NCI-H1092 (cell line): ENCODE measurements at regions not wholly inside any gene's neighbourhood (a gene's known extent, or its start where the extent isn't known, plus 50 kb on each side); places are given as distances from the start of the nearest gene placed in this dataset.
"Not testable (repeated sequence)": the region's sequence is repeated elsewhere in the genome, so short reads cannot be mapped to it uniquely, and the experiment has no call there.

Source experiments
- DNase-seq: peaks from one replicate; lab custom pipeline; 2025; lab: John Stamatoyannopoulos, UW

- DNase-seq, result no peak
Observed at GRCh38 chr13:62387647-62388046, 972.0 kb upstream of the PCDH20 start.

DNA sequence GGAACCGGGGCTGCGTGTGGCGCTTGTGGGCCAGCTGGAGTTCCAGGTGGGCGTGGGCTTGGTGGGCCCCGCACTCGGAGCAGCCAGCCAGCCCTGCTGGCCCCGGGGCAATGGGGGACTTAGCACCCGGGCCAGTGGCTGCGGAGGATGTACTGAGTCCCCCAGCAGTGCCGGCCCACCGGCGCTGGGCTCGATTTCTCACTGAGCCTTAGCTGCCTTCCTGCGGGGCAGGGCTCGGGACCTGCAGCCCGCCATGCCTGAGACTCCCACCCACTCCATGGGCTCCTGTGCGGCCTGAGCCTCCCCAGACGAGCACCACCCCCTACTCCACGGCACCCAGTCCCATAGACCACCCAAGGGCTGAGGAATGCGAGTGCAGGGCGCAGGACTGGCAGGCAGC is 963.6 kb upstream of the PCDH20 start:
- DNase-seq, result not testable (repeated sequence)

- DNase-seq, result no peak
Observed at GRCh38 chr13:62377838-62378237, 962.2 kb upstream of the PCDH20 start.

DNA sequence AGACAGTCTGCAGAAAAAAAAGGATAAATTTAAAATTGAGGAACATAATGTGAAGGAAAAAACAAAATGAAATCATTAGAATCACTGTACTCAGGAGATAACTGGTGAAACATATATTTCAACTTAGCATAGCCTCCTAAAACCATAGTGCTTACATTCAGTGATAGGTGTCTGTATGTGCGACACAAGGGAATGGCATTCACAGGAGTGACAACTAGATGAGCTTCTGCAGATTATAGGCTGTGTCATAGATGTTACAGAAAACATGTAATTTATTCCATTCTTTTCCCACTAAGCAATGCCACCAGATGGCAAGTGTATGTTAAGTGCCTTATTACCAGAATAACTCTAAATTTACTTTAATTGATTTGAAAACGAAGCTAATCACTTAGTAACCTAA is 960.0 kb upstream of the PCDH20 start:
- DNase-seq, result no peak

DNA sequence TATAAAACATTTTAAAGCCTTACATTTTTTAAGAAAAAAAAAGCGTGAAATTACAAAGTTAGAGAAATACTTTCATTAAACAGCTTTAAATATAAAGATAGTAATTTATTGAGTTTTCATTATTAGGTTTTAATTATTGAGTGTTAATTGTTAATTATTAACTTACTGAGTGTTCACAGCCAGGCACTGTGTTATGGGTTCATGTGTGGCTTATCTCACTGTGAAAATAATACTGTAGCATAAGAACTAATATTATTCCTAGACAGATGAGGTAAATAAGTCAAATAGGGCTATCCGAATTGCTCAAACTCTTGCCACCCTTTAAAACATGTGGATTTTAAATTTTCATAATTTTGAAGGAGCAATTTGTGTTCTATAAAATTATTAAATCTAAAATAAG is 956.1 kb upstream of the PCDH20 start:
- DNase-seq, result no peak

DNA sequence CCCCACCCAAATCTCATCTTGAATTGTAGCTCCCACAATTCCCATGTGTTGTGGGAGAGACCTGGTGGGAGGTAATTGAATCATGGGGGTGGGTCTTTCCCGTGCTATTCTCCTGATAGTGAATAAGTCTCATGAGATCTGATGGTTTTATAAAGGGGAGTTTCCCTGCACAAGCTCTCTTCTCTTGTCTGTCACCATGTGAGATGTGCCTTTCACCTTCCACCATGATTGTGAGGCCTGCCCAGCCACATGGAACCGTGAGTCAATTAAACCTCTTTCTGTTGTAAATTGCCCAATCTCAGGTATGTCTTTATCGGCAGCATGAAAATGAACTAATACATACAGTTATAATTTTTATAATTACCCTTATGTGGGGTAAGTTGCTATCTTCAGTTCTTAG is 952.3 kb upstream of the PCDH20 start:
- not testable (repeated sequence) for DNase-seq

- DNase-seq, result peak; percentile 5
Observed at GRCh38 chr13:62360609-62361008, 945.0 kb upstream of the PCDH20 start.

GRCh38 chr13:62358646-62358932 is 942.9 kb upstream of the PCDH20 start:
- DNase-seq, result no peak

DNA sequence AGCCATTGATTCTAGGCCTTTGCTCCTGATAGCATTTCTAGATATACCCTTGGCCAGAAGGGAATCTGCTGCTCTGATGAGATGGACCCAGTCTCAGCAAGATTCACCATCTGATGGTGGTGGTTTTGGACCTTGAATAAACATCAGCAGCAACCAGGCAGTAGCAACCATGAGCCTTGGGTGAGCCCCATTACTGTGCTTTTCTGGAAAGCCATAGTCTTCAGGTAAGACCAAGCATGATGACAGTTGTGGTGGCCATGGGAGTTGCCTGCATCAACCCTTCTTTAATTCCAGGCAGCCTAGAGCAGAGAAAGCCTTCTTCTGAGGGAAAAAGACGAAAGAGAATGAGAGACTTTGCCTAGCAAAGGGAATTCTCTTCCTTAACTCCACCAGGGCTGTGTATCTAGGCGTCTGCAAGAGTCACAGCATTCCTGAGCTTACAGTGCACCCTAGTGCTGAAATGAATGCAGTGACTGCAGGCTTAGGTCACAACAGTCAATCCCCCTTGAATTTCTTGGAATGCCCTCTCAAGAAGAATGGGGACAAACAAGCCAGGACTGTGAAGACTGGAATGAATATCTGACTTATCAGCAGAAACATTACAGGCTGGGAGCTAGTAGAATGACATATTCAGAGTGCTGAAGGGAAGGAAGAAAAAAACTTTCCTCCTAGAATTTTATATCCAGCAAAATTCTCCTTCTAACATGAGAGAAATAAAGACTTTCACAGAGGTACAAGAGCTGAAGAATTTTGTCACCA is 942.4 kb upstream of the PCDH20 start:
- DNase-seq, result no peak

GRCh38 chr13:62356977-62357376 is 941.3 kb upstream of the PCDH20 start:
- no peak for DNase-seq

DNA sequence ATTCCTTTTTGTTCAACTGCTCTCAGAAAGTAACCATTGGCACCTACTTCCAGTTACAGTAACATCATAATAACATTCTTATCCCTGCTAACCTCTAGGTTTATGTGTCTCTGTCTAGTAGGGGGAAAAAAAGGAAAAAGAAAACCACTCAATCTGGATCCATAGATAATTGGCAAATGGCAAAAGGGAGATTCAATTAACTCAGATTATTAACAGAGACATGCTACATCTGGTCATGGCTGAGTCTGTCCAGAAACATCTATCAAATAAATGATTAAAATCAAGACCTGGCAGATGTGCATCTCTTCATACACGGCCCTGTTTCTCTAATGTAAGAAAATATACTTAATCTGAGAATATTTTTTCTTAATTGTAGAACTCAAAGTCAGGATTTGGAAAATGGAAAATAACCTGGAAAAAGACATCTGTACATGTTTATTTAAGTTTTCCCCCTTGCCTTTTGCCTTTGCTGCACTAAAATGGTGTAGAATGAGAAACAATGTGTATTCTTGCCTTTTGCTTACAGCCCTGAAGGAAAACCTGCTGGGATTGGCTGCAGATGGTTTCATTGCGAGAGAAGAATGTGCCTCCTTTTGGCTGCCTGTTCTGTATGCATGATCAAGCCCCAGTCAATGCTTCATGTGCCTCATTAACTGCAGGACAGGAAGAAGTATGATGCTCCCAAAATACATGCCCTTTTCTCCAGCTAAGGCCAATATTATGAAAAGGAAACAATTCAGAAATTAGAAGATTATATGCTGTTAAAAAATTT is 921.6 kb upstream of the PCDH20 start:
- no peak for DNase-seq

- no peak for DNase-seq
Observed at GRCh38 chr13:62336507-62336906, 920.9 kb upstream of the PCDH20 start.

DNA sequence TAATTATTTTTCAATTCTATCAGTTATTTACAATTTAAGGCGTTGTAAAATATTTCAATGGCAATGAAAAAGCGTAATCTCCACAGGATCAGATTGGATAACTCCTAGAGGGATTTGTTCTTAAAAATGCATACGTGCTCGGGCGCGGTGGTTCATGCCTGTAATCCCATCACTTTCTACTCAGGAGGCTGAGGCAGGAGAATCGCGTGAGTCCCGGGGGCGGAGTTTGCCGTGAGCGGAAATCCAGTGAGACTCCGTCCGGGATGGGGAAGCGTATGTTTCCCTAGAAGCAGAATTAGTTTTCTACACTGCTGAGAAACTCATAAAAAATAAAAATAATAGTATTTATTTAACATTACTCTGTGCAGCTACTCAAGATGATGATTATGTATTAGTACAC is 917.8 kb upstream of the PCDH20 start:
- no peak for DNase-seq

DNA sequence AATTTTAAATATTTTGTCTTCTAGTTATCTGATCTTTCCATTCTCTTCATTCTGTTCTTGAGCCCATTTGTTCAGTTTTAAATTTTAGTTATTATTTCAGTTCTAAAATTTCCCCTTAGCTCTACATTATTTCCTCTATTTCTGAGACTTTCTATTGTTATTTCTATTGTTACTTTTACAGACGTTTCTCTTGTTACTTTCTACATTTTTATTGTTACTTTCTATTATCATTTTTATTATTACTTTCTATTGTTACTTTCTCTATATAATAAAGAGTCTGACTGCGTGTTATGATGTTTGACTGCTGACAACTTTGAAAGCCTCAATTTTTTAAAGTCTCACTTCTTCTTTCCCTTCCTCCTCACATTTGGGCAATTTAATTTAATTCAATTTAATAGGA is 915.7 kb upstream of the PCDH20 start:
- no peak for DNase-seq

DNA sequence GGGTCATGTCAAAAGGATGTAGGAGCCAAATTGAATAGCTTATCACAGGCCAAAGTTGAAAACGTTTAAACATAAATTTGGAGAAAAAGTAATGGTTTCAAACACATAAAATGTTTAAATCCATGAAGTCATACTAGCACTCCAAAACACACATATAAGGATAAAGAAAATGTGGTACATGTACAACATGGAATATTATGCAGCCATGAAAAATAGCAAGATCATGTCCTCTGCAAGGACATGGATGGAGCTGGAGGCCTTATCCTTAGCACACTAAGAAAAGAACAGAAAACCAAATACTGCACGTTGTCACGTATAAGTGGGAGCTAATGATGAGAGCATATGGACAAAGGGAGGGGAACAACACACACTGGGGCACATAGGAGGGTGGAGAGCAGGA is 911.7 kb upstream of the PCDH20 start:
- DNase-seq, result no peak

GRCh38 chr13:62324842-62325241 is 909.2 kb upstream of the PCDH20 start:
- DNase-seq, result no peak

- DNase-seq, result no peak
Observed at GRCh38 chr13:62321895-62322294, 906.2 kb upstream of the PCDH20 start.

GRCh38 chr13:62321139-62321538 is 905.5 kb upstream of the PCDH20 start:
- DNase-seq, result no peak

GRCh38 chr13:62320129-62321108 is 904.8 kb upstream of the PCDH20 start:
- DNase-seq, result peak; percentile 54

DNA sequence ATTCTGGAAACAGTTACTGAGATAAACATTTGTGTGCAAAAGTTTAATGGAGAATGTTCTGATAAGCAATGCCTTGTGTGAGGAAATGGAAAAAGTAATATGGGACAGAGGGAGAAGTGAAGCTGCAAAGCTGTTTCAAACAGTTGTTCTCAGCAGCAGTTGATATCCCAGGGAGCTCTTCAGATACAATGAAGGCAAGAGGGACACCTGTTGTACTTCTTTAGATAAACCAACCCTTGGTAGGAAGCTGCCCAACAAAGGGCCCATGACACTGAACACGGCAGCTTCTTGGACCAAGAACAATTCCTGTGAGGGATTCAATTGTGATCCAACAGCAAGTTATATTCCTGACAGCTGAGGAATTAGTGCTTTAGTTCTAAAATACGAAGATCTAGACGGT is 894.3 kb upstream of the PCDH20 start:
- no peak for DNase-seq

DNA sequence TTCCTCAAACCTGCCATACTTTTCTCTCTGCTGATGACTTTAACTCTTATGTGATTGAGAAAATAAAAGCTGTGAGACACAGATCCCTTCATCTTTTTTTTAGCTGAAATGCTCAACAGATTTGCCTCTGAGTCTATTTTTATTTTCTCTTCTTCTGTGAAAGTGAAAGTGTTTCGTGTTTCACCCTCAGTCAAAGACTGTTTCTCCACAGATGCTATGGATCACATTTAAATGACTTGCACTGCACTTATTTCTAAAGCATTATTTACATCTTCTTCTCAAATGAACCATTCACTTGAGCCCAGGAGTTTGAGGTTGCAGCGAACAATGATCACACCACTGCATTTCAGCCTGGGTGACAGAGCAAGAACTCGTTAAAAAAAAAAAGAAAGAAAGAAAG is 890.1 kb upstream of the PCDH20 start:
- DNase-seq, result no peak

DNA sequence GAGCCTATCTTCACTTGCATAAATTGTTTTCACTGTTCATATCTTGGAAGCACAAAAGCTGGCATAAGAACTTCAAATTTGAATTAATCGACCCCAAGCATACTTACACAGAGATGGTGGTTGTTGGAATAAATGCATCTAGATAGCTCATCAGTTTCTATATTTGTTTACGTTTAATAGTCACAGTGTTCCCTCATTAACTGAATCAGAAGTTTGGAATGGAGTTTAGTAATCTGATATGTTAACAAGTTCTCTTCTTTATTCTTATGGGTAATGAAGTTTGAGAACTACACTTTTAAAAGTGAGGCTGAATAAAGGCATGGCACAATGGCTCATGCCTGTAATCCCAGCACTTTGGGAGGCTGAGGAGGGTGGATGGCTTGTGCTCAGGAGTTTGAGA is 886.7 kb upstream of the PCDH20 start:
- DNase-seq, result no peak

- no peak for DNase-seq
Observed at GRCh38 chr13:62299988-62300387, 884.3 kb upstream of the PCDH20 start.
